CD4-positive, alpha-beta T cell treated with Interleukin-10 for 1 hour (primary cell): ENCODE measurements at regions not wholly inside any gene's neighbourhood (a gene's known extent, or its start where the extent isn't known, plus 50 kb on each side); places are given as distances from the start of the nearest gene placed in this dataset.

ENCODE experiments used
- DNase-seq: peaks from one replicate; pipeline ENCODE4 v3.0.0-alpha.2; 2020

DNA sequence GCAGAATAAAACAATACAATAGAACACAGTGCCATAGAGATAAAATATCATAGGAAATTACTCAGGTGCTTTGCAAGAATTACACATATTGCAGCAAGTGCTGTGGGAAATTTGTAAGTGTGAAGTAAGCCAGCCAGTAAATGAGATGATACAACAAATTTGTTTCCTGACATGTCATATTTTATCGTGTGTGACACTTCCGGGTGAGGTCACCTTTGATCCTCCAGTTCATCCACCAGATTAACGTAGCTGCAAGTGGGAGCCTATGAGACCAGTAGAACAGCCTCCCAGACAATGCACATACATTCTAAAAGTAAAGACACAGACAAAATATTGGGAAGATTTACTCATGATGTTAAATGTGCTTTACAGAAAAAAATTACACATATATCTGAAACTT, 72.2 kb downstream of the PRDM9 start:
- no peak for DNase-seq

GRCh38 chr5:23583081-23583480, 75.7 kb downstream of the PRDM9 start:
- DNase-seq, result no peak

- no peak for DNase-seq
These were observed 81.5 kb downstream of the PRDM9 start for GRCh38 chr5:23588841-23589326.

DNA sequence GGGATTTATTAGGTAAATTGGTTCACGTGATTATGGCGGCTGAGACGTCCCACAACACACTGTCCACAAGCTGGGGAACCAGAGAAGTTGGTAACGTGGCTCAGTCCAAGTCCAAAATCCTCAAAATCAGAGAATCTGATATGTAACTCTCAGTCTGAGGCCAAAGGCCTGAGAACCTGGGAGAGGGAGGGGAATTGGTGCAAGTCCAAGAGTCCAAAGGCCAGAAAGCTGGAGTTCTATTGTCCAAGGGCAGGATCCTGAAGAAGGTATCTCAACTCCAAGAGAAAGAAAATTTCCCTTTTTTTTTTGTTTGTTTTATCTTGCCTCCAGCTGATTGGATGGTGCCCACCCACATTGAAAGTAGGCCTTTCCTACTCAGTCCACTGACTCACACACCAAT, 83.8 kb downstream of the PRDM9 start:
- DNase-seq, result no peak

GRCh38 chr5:23606927-23607326, 99.5 kb downstream of the PRDM9 start:
- no peak for DNase-seq

- DNase-seq, result no peak
These were observed 105.3 kb downstream of the PRDM9 start for GRCh38 chr5:23612701-23613100.

DNA sequence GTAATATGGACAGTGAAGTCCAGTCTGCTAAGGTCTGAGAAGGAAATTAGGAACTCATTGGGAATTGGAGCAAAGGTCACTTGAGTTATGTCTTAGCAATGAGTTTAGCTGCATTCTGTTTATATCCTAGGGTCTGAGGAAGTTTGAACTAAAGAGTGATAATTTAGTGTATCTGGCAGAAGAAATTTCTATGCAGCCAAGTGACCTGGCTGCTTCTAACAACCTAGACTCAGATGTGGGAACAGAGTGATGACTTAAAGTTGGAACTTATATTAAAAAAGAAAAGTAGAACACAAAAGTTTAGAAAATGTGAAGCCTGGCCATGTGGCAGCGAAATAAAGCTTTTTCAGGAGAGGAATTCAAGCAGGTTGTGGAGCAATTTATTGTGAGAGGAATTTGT, 106.2 kb downstream of the PRDM9 start:
- DNase-seq, result no peak

GRCh38 chr5:23614422-23614821, 107.0 kb downstream of the PRDM9 start:
- DNase-seq, result no peak

- DNase-seq, result no peak
These were observed 119.6 kb downstream of the PRDM9 start for GRCh38 chr5:23626961-23627360.

DNA sequence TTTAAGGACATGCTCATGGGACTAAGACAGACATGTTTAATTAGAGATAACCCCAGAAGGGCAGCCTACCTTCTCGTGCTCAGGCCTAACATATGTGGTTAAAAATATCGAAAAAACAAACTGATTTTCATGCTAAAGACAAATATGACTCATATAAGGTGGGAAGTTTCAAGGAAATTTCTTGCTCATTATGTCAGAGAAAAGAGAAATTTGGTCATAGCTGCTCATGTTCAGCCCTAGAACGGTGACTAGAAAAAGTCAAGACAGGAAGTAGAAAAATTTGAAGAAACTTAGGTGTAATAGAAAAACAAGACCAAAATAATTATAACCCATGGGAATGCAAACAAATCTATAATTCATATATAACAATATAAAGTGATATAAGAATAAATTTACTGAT, 120.6 kb downstream of the PRDM9 start:
- no peak for DNase-seq

DNA sequence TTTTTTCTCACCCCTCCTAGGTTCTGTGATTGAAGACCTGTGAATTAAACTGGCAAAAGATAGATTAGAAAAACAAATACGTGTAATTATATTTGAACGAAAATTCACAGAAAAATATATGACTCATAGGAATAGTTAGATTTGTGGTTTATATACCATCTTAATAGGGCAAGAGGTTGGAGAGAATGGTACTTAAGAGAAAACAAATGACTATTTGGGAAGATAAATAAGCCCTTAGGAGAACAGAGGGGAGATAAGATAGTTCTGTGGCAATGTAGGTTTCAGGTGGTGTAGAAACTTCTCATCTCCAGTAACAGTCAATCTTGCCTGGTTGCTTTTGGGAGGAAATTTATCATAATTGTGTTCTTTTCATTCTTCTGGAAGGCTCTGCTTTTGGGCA, 122.0 kb downstream of the PRDM9 start:
- DNase-seq, result no peak

GRCh38 chr5:23631302-23632045, 124.1 kb downstream of the PRDM9 start:
- no peak for DNase-seq

GRCh38 chr5:23635938-23636337, 128.5 kb downstream of the PRDM9 start:
- DNase-seq, result no peak

- no peak for DNase-seq
These were observed 131.9 kb downstream of the PRDM9 start for GRCh38 chr5:23639326-23639725.

GRCh38 chr5:23648656-23649055, 141.2 kb downstream of the PRDM9 start:
- DNase-seq, result no peak

GRCh38 chr5:23649594-23649993, 142.2 kb downstream of the PRDM9 start:
- no peak for DNase-seq

DNA sequence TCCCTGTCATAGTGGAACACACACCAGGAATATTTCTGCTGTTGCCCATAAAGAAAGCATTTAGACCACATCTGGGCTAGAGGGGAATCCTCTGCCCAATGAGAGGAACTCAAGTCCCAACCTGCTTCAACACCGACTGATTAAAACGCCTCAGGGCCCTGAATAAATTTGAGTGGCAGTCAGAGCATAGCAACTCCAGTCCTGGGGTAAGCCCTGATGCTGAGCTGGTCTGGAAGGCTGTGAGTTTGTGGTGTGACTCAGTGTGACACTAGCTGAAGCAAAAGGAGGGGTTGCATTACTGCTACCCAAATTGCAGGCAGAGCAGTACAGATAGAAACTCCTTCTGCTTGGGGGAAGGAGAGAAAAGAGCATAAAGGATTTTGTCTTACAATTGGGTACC, 148.3 kb downstream of the PRDM9 start:
- no peak for DNase-seq

DNA sequence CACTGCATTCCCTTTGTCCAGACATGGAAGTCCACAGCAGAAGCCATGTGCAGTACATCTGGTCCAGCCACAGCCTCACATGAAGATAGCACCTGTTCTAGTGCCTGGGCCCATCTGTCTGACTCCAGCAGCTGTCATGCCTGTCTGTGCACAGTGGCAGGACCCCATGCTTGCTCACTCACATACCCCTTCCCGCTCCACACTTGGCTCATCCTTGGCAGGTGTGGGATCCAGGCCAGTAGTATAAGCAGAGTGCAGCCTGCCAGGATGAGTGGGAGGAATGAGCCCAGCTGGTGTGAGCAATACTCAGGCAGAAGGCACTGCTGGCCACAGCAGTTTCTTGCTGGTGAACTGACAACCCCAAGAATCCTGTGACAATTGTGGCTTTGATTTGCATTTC, 168.0 kb downstream of the PRDM9 start:
- no peak for DNase-seq

DNA sequence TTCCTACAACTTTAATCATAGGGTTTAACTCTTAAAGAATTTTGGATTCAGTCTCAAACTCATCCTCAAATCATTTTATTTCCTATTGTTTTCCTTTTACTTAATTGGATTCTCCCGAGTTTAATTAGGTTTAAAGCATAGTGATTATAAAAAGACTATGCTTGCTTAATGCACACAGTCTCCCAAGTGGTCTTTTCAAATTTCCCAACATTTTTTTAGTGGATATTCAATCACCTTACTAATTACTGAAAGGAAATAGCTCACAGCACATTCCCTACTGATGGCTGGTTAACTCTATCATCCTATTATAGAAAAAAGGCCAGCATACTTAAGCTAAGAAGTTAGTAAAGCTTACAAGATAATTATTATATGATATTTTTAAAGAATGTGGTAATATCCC, 170.6 kb downstream of the PRDM9 start:
- no peak for DNase-seq

DNA sequence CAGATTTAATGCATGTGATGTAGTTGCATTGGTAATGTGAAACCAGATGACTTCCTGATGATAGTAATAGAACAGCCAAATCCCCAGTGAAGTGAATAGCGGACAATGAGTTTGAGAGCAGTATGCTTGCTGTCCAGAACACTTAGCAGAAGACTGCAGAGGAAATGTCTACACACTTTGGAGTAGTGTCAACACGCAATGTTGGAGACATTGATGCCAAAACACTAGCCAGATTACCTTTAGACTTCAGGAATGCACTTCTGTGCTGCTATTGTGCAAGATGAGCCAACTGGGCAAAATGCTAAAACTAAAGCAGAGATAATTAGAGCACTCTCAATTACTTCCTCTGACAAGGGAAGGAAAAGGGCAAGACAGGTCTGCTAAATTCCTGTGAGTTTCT, 176.7 kb downstream of the PRDM9 start:
- no peak for DNase-seq

GRCh38 chr5:23703940-23704855, 196.8 kb downstream of the PRDM9 start:
- no peak for DNase-seq

- DNase-seq, result no peak
These were observed 210.1 kb downstream of the PRDM9 start for GRCh38 chr5:23717486-23717885.

DNA sequence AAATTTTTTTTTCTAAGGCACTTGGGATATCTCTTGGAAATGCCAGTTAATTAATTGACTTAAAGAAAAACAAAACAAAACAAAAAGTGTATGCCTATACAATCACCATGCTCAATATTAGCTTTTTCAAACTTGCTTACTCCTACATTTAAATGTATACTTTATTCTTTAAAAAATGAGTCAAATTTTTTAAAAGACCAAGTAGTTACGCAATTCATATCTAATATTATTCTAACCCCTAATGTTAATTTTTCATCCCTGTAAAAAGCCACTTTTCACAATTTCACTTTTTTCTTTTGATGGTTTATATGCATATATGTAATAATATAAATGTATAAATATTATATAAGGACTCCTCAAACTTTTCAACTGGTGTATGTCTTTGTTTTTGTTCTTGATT, 211.2 kb downstream of the PRDM9 start:
- no peak for DNase-seq

- no peak for DNase-seq
These were observed 213.9 kb downstream of the PRDM9 start for GRCh38 chr5:23721336-23721735.
